Stimulated activated CD8-positive, alpha-beta memory T cell treated with anti-CD3 and anti-CD28 coated beads, Interleukin-4, amount 100 ng/mL, for 48 hours (primary cell): ENCODE measurements at regions not wholly inside any gene's neighbourhood (a gene's known extent, or its start where the extent isn't known, plus 50 kb on each side); places are given as distances from the start of the nearest gene placed in this dataset.
"Not testable (repeated sequence)": the region's sequence is repeated elsewhere in the genome, so short reads cannot be mapped to it uniquely, and the experiment has no call there.

ENCODE experiments used
- DNase-seq: peaks from one replicate; pipeline ENCODE4 v3.0.0-alpha.2; 2020

DNA sequence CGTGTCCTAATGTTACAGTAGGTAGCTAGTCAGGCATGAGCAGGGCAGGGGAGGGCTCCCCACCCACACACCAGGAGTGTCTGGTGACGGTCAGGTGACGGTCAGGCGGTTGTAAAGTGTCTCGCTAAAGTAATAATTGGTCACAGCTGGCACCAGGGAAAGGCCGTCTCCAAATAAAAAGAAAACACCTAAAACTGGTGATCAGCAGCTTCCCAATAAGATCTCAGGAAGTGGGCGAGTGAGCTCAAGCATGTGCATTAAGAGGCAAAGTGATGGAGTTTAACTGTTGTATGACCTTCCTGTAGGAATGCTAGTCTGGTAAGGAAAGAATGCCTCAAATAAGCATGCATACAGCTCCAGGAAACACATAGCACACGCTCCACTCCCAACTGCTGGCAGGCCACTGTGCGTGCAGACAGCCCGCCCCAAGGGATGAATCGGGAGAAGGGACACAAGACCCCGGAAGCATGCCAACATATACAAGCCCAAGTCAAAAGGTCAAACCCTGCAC lies 177.1 kb downstream of the RNF144A start:
- no peak for DNase-seq

DNA sequence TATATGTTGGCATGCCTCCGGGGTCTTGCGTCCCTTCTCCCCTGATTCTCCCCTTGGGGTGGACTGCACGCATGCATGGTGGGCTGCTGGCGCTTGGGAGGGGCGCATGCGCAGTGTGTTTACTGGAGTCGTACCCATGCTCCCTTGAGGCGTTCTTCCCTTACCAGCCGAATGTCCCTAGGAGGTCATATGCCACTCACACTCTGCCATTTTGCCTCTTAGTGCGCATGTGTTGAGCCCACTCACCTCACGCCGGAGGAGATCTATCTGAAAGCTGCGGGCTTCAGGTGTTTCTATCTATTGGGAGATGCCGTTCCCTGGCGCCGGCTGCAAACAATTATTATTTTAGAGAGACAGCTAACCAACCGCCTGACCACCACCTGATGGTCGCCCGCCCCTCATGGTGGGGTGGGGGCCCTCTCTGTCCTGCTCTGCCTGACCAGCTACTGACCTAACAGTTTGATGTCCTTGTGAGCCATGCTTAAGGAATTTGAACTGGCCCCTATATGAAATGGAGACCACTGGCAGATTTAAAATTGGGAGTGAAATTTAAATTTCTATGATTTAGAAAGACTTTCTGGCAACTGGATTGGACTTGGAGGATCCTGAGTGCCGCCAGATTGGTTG lies 179.6 kb downstream of the RNF144A start:
- DNase-seq, result no peak

DNA sequence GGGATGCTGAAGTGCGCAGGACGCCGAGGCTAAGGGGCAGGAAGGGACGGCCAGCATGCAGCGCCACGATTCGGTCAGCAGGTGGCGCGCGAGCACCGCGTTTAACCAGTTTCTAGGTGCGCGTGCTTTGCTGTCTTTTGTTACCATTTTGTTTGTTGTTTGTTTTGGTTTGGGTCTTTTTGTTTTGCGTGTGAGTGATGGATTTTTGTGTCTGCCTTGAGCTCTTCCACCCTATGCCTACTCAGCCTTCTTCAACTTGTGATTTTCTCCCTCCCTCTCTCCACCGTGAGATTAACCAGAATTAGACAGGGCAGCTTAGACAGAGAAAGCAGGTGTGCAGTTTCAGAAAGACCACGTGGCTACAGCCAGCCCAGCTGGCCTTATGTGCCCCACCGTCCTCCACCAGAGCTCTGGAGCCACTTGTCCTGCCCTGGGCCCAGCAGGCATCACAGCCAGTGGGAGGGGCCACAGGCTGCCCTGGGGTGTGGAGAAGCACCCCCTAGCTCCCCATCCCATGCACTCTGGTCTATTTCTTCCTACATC lies 180.2 kb downstream of the RNF144A start:
- DNase-seq, result peak; percentile 88

DNA sequence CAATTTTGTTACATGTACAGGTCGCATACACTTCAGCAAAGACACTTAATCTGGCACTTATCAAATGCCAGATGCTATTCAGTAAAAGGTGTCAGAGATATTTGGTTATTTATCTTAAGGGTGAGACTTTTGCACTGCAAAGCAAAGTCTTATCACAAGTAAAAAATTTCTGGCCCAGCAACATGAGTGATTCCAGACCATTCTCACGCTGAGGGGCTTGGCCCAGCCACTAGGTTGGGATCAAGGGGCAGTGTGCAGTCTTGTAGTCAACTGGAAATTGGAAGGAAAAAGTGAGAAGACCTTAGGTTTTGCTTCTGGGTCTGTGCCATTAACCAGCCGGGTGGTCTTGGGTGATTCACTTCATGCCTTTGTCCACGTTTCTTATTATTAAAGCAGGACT lies 181.6 kb downstream of the RNF144A start:
- no peak for DNase-seq

DNA sequence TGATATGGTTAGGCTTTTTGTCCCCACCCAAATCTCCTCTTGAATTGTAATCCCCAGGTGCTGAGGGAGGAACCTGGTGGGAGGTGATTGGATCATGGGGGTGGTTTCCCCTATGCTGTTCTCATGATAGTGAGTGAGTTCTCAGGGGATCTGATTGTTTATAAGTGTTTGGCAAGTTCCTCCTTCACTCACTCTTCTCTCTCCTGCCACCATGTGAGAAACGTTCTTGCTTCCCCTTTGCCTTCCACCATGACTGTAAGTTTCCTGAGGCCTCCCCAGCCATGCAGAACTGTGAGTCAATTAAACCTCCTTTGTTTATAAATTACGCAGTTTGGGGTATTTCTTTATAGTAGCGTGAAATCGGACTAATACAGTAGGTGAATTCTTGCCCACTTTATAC lies 182.5 kb downstream of the RNF144A start:
- DNase-seq, result not testable (repeated sequence)

DNA sequence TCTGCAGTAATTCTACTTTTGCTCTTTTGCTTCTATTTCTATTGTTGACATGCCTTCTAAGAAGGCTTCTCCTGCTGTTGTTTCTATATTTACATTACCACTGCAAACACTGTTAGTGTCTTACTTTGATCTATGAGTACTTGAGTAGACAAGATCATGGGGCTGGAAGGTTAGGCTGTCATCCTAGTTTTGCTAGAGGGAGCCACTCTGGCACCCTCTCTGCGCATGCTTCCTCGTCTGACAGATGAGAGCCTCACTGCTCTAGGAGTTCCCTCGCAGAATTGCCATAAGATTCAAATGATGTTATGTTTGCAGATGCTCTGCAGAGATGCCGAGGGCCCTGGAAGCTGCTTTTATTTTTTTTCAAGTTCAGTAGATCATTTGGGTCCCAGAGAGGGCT lies 185.6 kb downstream of the RNF144A start:
- no peak for DNase-seq

DNA sequence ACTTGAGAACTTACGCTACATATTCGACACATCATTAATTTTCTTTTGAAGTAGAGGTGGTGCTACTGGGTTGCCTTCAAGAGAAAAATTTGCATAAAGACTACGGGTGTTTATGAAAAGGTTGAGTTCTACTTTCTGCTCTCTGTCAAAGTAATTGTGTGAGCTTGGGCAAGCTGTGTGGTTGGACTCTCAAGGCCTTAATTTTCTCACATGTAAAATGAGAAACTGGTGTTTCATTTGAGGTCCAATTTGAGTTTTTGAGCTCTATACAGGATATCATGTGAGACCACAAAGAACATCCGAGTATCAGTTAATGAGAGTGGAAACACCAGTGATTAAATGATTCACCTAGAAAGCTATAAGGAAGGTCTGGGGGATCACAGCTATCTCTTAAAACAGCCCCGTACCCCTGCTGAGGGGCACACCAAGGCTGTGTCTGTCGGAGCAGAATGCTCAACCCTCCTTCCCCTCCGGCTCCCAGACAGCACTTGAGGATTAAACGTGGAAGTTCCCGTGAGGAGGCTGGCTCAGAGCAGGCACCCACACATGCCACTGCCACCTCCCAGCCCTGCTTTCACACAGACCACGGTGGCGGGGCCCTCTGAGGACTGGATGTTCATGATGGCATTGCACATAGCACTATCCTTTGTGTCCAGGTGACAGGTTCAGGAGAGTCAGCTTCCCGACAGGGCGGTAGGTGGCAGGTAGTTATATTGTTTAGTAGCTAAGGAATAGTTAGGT lies 191.8 kb downstream of the RNF144A start:
- no peak for DNase-seq

DNA sequence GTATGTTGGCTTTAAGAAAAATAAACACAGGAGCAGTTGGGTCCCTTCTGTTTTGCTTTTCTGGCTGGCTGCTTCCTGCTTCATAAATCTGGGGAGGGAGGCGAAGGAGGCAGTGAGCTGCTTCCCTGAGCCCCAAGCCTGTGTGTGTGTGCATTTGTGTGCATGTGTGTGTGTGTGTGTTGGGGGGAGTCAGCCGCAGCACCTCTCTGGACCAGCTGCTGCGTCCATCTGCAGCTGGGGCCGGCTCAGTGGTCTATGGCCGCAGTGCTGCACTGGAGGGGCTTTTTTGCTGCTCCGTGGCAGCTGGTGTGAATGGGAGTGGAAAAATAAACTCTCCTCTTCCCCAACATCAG lies 192.3 kb downstream of the RNF144A start:
- no peak for DNase-seq

- no peak for DNase-seq
These were observed 194.4 kb downstream of the RNF144A start for GRCh38 chr2:7111626-7112025.

DNA sequence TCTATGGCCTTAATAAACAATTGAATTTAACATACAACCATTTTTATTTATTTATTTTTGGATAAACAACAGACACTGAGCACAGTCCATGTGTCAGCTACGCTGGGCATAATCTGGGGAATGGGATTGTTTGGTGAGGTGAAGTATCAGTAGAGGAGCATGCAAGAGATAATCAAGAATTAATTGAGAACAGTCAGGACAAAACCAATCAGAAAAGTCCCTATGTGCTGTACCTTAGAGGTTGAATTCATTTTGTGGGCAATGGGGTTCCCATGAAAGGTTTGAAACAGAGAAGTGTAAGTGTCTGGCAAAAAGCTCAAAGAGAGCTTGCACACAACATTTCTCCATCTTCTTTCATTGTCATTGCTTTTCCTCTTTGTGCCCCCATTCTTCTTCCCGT lies 198.2 kb downstream of the RNF144A start:
- no peak for DNase-seq

- no peak for DNase-seq
These were observed 198.7 kb downstream of the RNF144A start for GRCh38 chr2:7115906-7116305.

GRCh38 chr2:7116511-7116910 lies 199.3 kb downstream of the RNF144A start:
- DNase-seq, result no peak

GRCh38 chr2:7117076-7117475 lies 199.9 kb downstream of the RNF144A start:
- DNase-seq, result no peak

DNA sequence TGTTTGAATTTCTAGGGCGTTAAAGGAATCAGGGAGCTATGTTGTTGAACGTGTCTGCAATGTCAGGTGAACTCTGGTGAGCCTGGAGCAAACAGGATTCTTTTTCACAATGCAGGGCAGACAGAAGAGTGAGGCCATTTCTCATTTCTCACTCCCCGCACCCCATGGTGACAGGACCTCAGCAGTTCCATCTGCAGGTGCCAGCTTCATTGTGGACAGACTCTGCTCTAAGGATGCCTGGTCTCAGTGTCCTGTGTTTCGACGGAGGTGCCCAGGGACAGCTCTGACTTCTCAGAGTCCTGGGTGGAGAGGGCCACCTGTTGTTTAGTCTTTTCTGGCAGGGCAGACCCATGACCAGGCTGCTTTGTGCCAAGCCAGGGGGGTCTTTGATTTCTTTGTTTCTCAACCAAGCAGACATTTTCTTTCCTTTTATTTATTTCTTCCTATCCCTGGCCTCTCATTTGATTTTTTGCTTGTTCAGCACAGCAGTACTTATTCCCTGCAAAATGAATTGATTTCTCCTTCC lies 201.5 kb downstream of the RNF144A start:
- DNase-seq, result no peak

DNA sequence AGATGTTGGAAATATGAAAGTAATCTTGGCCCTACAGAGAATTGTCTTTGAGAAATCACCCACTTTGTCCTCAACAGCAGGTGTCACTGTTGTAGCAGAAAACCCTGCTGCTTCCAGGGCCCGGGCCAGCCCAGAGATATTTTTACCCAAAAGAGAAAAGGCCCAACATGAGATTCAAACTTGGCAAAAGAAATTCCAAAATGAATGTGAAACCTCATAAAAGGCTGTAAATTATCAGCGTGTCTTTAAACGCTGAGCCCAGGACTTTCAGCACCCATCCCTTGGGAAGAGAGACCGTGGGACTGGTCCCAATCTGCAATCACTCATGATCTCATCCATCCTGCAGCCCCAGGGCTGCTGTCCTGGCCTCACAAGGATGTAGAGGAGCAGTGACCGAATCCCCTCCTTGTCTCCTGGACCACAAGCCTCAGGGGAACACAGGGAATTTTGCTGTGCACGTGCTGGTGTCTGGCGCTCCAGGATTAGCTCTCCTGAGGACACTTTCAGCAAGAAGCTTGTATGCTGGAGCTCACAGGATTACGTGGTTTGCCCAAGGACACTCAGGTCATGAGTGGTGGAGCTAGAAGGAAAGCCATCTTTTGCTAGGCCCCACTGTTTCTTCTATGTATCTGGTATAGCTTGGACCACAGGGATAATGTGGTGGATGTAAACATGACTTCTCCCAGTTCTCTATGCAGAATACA lies 202.1 kb downstream of the RNF144A start:
- peak; percentile 33 for DNase-seq

GRCh38 chr2:7121851-7122250 lies 204.6 kb downstream of the RNF144A start:
- no peak for DNase-seq

DNA sequence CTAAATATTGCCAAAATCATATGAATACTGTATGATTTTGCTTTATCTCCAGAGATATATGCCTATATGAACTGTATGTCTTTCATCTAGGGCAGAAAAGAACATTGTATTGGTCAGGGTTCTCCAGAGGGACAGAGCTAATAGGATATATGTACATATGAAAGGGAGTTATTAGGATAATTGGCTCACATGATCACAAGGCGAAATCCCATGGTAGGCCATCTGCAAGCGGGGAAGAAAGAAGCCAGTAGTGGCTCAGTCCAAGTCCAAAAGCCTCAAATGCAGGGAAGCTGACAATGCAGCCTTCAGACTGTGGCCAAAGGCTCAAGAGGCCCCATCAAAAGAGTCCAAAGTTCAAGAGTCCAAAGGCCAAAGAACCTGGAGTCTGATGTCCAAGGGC lies 209.9 kb downstream of the RNF144A start:
- DNase-seq, result no peak

DNA sequence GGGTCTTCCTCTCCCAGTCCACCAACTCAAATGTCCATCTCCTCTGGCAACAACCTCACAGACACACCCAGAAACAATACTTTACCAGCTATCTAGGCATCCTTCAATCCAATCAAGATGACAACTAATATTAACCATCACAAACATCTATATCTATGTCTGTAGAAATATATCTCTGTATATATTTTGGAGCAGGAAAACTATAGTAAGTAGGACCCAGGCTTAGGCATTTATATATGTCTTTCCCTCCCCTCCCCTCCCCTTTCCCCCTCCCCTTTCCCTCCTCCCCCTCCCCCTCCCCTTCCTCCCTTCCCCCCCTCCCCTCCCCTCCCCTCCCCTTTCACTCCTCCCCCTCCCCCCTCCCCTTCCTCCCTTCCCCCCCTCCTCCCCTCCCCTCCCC lies 210.5 kb downstream of the RNF144A start:
- no peak for DNase-seq

- DNase-seq, result no peak
These were observed 214.0 kb downstream of the RNF144A start for GRCh38 chr2:7131261-7131660.

GRCh38 chr2:7132753-7133152 lies 215.5 kb downstream of the RNF144A start:
- no peak for DNase-seq

GRCh38 chr2:7133521-7133920 lies 216.3 kb downstream of the RNF144A start:
- no peak for DNase-seq

DNA sequence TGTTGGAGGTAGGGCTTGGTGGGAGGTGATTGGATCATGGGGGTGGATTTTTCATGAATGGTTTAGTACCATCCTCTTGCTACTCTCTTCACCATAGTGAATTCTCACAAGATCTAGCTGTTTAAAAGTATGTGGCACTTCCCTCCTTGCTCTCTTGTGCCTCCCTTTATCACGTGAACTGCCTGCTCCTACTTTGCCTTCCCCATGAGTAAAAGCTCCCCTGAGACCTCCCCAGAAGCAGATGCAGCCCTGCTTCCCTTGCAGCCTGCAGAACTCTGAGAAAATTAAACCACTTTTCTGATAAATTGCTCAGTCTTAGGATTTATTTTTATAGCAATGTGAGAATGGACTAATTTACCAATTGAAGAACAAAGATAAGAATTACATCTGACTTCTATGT lies 223.1 kb downstream of the RNF144A start:
- DNase-seq, result no peak

DNA sequence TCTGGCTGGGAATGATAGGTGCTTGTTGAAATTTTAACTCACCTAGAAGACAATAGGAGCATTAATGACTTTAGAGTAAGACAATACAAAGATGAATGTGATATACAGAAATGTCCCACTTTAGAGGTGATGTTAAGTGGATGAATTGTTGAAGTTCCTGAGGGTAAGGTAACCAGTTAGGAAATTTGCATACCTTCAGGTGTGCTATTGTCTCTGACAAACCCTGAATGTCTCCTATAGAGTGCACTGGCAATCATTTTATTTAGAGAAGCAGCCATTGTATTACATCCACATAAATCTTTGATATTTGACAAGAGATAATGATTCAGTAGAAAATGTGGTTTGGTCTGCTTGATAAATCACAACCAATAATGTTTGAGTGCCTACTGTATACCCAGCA lies 228.5 kb downstream of the RNF144A start:
- no peak for DNase-seq

GRCh38 chr2:7146151-7146550 lies 228.9 kb downstream of the RNF144A start:
- no peak for DNase-seq
